HG02870 (cell line): ENCODE measurements at regions not wholly inside any gene's neighbourhood (a gene's known extent, or its start where the extent isn't known, plus 50 kb on each side); places are given as distances from the start of the nearest gene placed in this dataset.

Experiments used
- ATAC-seq: cut with Tn5 transposase; IDR thresholded peaks from one replicate; pipeline ENCODE4 v1.9.1; 2021; ENCODE audit warnings: mild to moderate bottlenecking, moderate library complexity; ENCODE audit not compliant: unreplicated experiment

- ATAC-seq: no peak
Observed at GRCh38 chr5:105428451-105429380, 1866.1 kb upstream of the NUDT12 start.

GRCh38 chr5:105414067-105414466 is 1851.5 kb upstream of the NUDT12 start:
- no peak for ATAC-seq

GRCh38 chr5:105413406-105413990 is 1850.9 kb upstream of the NUDT12 start:
- no peak for ATAC-seq

- ATAC-seq: no peak
Observed at GRCh38 chr5:105409695-105410094, 1847.1 kb upstream of the NUDT12 start.

GRCh38 chr5:105407200-105407599 is 1844.6 kb upstream of the NUDT12 start:
- ATAC-seq: no peak

GRCh38 chr5:105397749-105398148 is 1835.2 kb upstream of the NUDT12 start:
- no peak for ATAC-seq

GRCh38 chr5:105392710-105393149 is 1830.1 kb upstream of the NUDT12 start:
- ATAC-seq: no peak

- ATAC-seq: no peak
Observed at GRCh38 chr5:105392122-105392709, 1829.6 kb upstream of the NUDT12 start.

GRCh38 chr5:105380126-105380525 is 1817.5 kb upstream of the NUDT12 start:
- no peak for ATAC-seq

GRCh38 chr5:105371169-105371568 is 1808.6 kb upstream of the NUDT12 start:
- no peak for ATAC-seq

- no peak for ATAC-seq
Observed at GRCh38 chr5:105350486-105351140, 1788.0 kb upstream of the NUDT12 start.

GRCh38 chr5:105331558-105331957 is 1769.0 kb upstream of the NUDT12 start:
- no peak for ATAC-seq

GRCh38 chr5:105330185-105330584 is 1767.6 kb upstream of the NUDT12 start:
- no peak for ATAC-seq

- ATAC-seq: no peak
Observed at GRCh38 chr5:105304859-105305258, 1742.3 kb upstream of the NUDT12 start.

GRCh38 chr5:105288946-105289345 is 1726.4 kb upstream of the NUDT12 start:
- no peak for ATAC-seq

GRCh38 chr5:105283134-105283533 is 1720.5 kb upstream of the NUDT12 start:
- no peak for ATAC-seq

GRCh38 chr5:105274079-105274478 is 1711.5 kb upstream of the NUDT12 start:
- ATAC-seq: no peak

- ATAC-seq: no peak
Observed at GRCh38 chr5:105263515-105263914, 1700.9 kb upstream of the NUDT12 start.

- no peak for ATAC-seq
Observed at GRCh38 chr5:105259581-105260217, 1697.1 kb upstream of the NUDT12 start.

GRCh38 chr5:105238561-105238960 is 1676.0 kb upstream of the NUDT12 start:
- ATAC-seq: no peak
